Inferior parietal cortex (tissue), 1 donor: ENCODE measurements at regions not wholly inside any gene's neighbourhood (a gene's known extent, or its start where the extent isn't known, plus 50 kb on each side); places are given as distances from the start of the nearest gene placed in this dataset.
"Not testable (repeated sequence)": the region's sequence is repeated elsewhere in the genome, so short reads cannot be mapped to it uniquely, and the experiment has no call there.

ENCODE experiments used
- DNase-seq: peaks from one replicate; pipeline ENCODE4 v3.0.0-alpha.2; 2016; ENCODE audit errors: extremely low spot score

- DNase-seq: no peak
Measured at GRCh38 chr13:108082481-108082880, 132.9 kb downstream of the LIG4 start.

GRCh38 chr13:108077284-108077683 lies 138.1 kb downstream of the LIG4 start:
- no peak for DNase-seq

GRCh38 chr13:108074429-108074828 lies 140.9 kb downstream of the LIG4 start:
- not testable (repeated sequence) for DNase-seq

- no peak for DNase-seq
Measured at GRCh38 chr13:108070925-108071324, 144.4 kb downstream of the LIG4 start.

GRCh38 chr13:108070491-108070890 lies 144.8 kb downstream of the LIG4 start:
- no peak for DNase-seq

GRCh38 chr13:108069521-108070210 lies 145.7 kb downstream of the LIG4 start:
- no peak for DNase-seq

- DNase-seq: not testable (repeated sequence)
Measured at GRCh38 chr13:108064372-108064771, 151.0 kb downstream of the LIG4 start.

GRCh38 chr13:108060111-108060510 lies 155.2 kb downstream of the LIG4 start:
- no peak for DNase-seq

GRCh38 chr13:108056278-108056677 lies 159.1 kb downstream of the LIG4 start:
- DNase-seq: no peak

- no peak for DNase-seq
Measured at GRCh38 chr13:108049211-108049610, 166.1 kb downstream of the LIG4 start.

GRCh38 chr13:108044954-108045353 lies 170.4 kb downstream of the LIG4 start:
- DNase-seq: no peak

- not testable (repeated sequence) for DNase-seq
Measured at GRCh38 chr13:108042866-108043265, 172.5 kb downstream of the LIG4 start.

GRCh38 chr13:108037348-108037747 lies 178.0 kb downstream of the LIG4 start:
- no peak for DNase-seq

GRCh38 chr13:108036411-108036932 lies 178.9 kb downstream of the LIG4 start:
- DNase-seq: no peak

GRCh38 chr13:108034909-108035410 lies 180.4 kb downstream of the LIG4 start:
- DNase-seq: no peak

- no peak for DNase-seq
Measured at GRCh38 chr13:108033800-108034707, 181.3 kb downstream of the LIG4 start.

GRCh38 chr13:108031865-108032264 lies 183.5 kb downstream of the LIG4 start:
- DNase-seq: no peak

- no peak for DNase-seq
Measured at GRCh38 chr13:108030769-108031168, 184.6 kb downstream of the LIG4 start.

GRCh38 chr13:108026680-108027410 lies 188.5 kb downstream of the LIG4 start:
- DNase-seq: no peak

- DNase-seq: no peak
Measured at GRCh38 chr13:108020027-108020426, 195.3 kb downstream of the LIG4 start.

GRCh38 chr13:108018371-108018870 lies 196.9 kb downstream of the LIG4 start:
- no peak for DNase-seq

- no peak for DNase-seq
Measured at GRCh38 chr13:108006619-108007018, 208.7 kb downstream of the LIG4 start.
